Panc1 (cell line): ENCODE measurements at regions not wholly inside any gene's neighbourhood (a gene's known extent, or its start where the extent isn't known, plus 50 kb on each side); places are given as distances from the start of the nearest gene placed in this dataset.

Experiments
- ATAC-seq: fragments of 200-7000 bp; cut with Tn5 transposase; 2 replicates; pipeline ENCODE4 v1.9.1; 2020; ENCODE audit warnings: mild to moderate bottlenecking, moderate library complexity
- BruUV-seq: library from RNA; stranded (reverse); fragments of 400-500 nt; replicated peaks from 2 replicates; lab custom pipeline; 2021; lab: Mats Ljungman, UMichigan
- CTCF ChIA-PET: fragments of 300-600 bp; sonication (Branson Sonifier 250); formaldehyde crosslinking; loops from one replicate; lab custom pipeline; 2022; ENCODE audit warnings: antibody characterized with exemption; lab: Charles Lee
- POLR2A ChIA-PET: fragments of 300-600 bp; sonication (Branson Sonifier 250); formaldehyde crosslinking; loops from one replicate; lab custom pipeline; 2022; ENCODE audit warnings: antibody characterized with exemption; lab: Charles Lee
- DNase-seq: peaks from one replicate; pipeline ENCODE4 v3.0.0-alpha.2; 2010; ENCODE audit warnings: low read depth, low spot score
- H3K27ac ChIP-seq: 2 replicates; pipeline ENCODE4 v1.5.1; 2011; ENCODE audit warnings: mild to moderate bottlenecking, low read length, inconsistent platforms
- H3K27me3 ChIP-seq: fragments of 200-500 bp; sonication (Bioruptor generic); 2 replicates; pipeline ENCODE4 v1.6.0; 2014; ENCODE audit warnings: low read length, inconsistent platforms; ENCODE audit not compliant: control insufficient read depth, insufficient read depth
- H3K36me3 ChIP-seq: fragments of 200-500 bp; sonication (Bioruptor generic); 2 replicates; pipeline ENCODE4 v1.5.1; 2014; ENCODE audit warnings: inconsistent platforms, mild to moderate bottlenecking, low read length, moderate library complexity; ENCODE audit not compliant: control insufficient read depth, insufficient read depth
- H3K4me1 ChIP-seq: 2 replicates; pipeline ENCODE4 v1.5.1; 2011; ENCODE audit warnings: inconsistent platforms, mild to moderate bottlenecking, low read length, moderate library complexity; ENCODE audit not compliant: control insufficient read depth, insufficient read depth
- H3K4me3 ChIP-seq, 2 experiments: 2 replicates each; pipeline ENCODE4 v1.5.1; 2011 to 2012; ENCODE audit warnings: low read depth in 2 of 2, low read length in 2 of 2, mild to moderate bottlenecking in 2 of 2, inconsistent platforms in 1 of 2, moderate library complexity in 1 of 2
- H3K9me3 ChIP-seq: fragments of 200-500 bp; sonication (Bioruptor generic); 2 replicates; pipeline ENCODE4 v1.5.1; 2014; ENCODE audit warnings: low read depth, mild to moderate bottlenecking, inconsistent platforms, low read length, moderate library complexity; ENCODE audit not compliant: control insufficient read depth, insufficient read depth
- POLR2AphosphoS5 ChIP-seq: IDR thresholded peaks from 2 replicates; pipeline ENCODE4 v1.6.1; 2012; ENCODE audit warnings: mild to moderate bottlenecking, low read depth, low read length, moderate library complexity
- SIN3A ChIP-seq: IDR thresholded peaks from 2 replicates; pipeline ENCODE4 v1.6.1; 2012; ENCODE audit warnings: low read depth, mild to moderate bottlenecking, low read length, moderate library complexity, borderline replicate concordance; ENCODE audit not compliant: insufficient read depth
- TCF7L2 ChIP-seq: IDR thresholded peaks from 2 replicates; pipeline ENCODE4 v1.6.1; 2011; ENCODE audit warnings: mild to moderate bottlenecking, low read depth, low read length, inconsistent platforms
- in situ Hi-C: cut with HindIII; loops from 2 replicates; pipeline ENCODE4 v1.10.0; 2016; ENCODE audit warnings: low sequenced_read_pairs, low pct_unique_long_range_greater_than_20kb
- intact Hi-C: fragments of 100-400 bp; cut with micrococcal nuclease; formaldehyde crosslinking; loops from one replicate; pipeline ENCODE4 v1.10.0; 2022; ENCODE audit not compliant: unreplicated experiment
- TF ChIP-seq, protein P1 (sequence below): fragments of 450-650 bp; IDR thresholded peaks from 2 replicates; pipeline ENCODE4 v1.5.1; 2017; ENCODE audit warnings: mild to moderate bottlenecking
- TF ChIP-seq, protein P2 (sequence below), 2 experiments: IDR thresholded peaks; 2 replicates each; pipeline ENCODE4 v1.6.1; 2011 to 2012; ENCODE audit warnings: low read depth in 2 of 2, control low read depth in 1 of 2, low read length in 1 of 2, mild to moderate bottlenecking in 1 of 2, moderate library complexity in 1 of 2; ENCODE audit not compliant: insufficient read depth in 1 of 2

- no TSS peak for BruUV-seq
- Histone ChIP-seq H3K9me3 (no peaks in the 10 kb centered on the region), H3K27me3 (no peaks in the 10 kb centered on the region; the same call in 1 of the 2 replicates), H3K4me1 (no peaks in the 10 kb centered on the region), H3K27ac (no peak overlapping the region), H3K4me3 (no peak overlapping the region), H3K36me3 (no peaks in the 10 kb centered on the region)
- POLR2A ChIA-PET, result no interaction called here
- CTCF ChIA-PET, result no interaction called here
- in situ Hi-C loops (no loop called here), intact Hi-C loops (no loop called here)
- TF ChIP-seq SIN3A (no peak), TCF7L2 (no peak), POLR2AphosphoS5 (no peak)
- TF ChIP-seq, protein P1, sequence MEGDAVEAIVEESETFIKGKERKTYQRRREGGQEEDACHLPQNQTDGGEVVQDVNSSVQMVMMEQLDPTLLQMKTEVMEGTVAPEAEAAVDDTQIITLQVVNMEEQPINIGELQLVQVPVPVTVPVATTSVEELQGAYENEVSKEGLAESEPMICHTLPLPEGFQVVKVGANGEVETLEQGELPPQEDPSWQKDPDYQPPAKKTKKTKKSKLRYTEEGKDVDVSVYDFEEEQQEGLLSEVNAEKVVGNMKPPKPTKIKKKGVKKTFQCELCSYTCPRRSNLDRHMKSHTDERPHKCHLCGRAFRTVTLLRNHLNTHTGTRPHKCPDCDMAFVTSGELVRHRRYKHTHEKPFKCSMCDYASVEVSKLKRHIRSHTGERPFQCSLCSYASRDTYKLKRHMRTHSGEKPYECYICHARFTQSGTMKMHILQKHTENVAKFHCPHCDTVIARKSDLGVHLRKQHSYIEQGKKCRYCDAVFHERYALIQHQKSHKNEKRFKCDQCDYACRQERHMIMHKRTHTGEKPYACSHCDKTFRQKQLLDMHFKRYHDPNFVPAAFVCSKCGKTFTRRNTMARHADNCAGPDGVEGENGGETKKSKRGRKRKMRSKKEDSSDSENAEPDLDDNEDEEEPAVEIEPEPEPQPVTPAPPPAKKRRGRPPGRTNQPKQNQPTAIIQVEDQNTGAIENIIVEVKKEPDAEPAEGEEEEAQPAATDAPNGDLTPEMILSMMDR, result no peak
- TF ChIP-seq, protein P2, sequence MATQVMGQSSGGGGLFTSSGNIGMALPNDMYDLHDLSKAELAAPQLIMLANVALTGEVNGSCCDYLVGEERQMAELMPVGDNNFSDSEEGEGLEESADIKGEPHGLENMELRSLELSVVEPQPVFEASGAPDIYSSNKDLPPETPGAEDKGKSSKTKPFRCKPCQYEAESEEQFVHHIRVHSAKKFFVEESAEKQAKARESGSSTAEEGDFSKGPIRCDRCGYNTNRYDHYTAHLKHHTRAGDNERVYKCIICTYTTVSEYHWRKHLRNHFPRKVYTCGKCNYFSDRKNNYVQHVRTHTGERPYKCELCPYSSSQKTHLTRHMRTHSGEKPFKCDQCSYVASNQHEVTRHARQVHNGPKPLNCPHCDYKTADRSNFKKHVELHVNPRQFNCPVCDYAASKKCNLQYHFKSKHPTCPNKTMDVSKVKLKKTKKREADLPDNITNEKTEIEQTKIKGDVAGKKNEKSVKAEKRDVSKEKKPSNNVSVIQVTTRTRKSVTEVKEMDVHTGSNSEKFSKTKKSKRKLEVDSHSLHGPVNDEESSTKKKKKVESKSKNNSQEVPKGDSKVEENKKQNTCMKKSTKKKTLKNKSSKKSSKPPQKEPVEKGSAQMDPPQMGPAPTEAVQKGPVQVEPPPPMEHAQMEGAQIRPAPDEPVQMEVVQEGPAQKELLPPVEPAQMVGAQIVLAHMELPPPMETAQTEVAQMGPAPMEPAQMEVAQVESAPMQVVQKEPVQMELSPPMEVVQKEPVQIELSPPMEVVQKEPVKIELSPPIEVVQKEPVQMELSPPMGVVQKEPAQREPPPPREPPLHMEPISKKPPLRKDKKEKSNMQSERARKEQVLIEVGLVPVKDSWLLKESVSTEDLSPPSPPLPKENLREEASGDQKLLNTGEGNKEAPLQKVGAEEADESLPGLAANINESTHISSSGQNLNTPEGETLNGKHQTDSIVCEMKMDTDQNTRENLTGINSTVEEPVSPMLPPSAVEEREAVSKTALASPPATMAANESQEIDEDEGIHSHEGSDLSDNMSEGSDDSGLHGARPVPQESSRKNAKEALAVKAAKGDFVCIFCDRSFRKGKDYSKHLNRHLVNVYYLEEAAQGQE (IDR thresholded peaks at IDR 0.05; ENCODE audit: insufficient read depth in 1 of 2, low read depth in 2 of 2, low read length in 1 of 2), result no peak
- ATAC-seq, result no peak
- no peak for DNase-seq
These were observed 304.4 kb downstream of the VRK1 start for GRCh38 chr14:97101561-97101960.

- Histone ChIP-seq H3K4me3 (no peak overlapping the region), H3K4me1 (no peaks in the 10 kb centered on the region), H3K27me3 (no peaks in the 10 kb centered on the region; the same call in 1 of the 2 replicates), H3K36me3 (no peaks in the 10 kb centered on the region), H3K9me3 (no peaks in the 10 kb centered on the region), H3K27ac (no peak overlapping the region)
- ATAC-seq (no peak), DNase-seq (no peak)
- BruUV-seq, result no TSS peak
- no peak for TF ChIP-seq POLR2AphosphoS5
- no peak for TF ChIP-seq TCF7L2
- TF ChIP-seq, protein P2 (IDR thresholded peaks at IDR 0.05; ENCODE audit: insufficient read depth in 1 of 2, low read depth in 2 of 2, low read length in 1 of 2), result no peak
- TF ChIP-seq, protein P1, result no peak
- TF ChIP-seq SIN3A, result no peak
- CTCF ChIA-PET, result no interaction called here
- intact Hi-C loops, result no loop called here
- in situ Hi-C loops, result no loop called here
- POLR2A ChIA-PET, result no interaction called here
These were observed 306.8 kb downstream of the VRK1 start for GRCh38 chr14:97104029-97104428.
